Epithelial cell of prostate (primary cell): ENCODE measurements at regions not wholly inside any gene's neighbourhood (a gene's known extent, or its start where the extent isn't known, plus 50 kb on each side); places are given as distances from the start of the nearest gene placed in this dataset.
"Not testable (repeated sequence)": the region's sequence is repeated elsewhere in the genome, so short reads cannot be mapped to it uniquely, and the experiment has no call there.

Experiments used
- DNase-seq: peaks from one replicate; pipeline ENCODE4 v3.0.0-alpha.2; 2011; ENCODE audit warnings: low read depth, low spot score
- H3K27ac ChIP-seq: fragments of 450-650 bp; 2 replicates; pipeline ENCODE4 v1.5.1; 2017; ENCODE audit warnings: mild to moderate bottlenecking

DNA sequence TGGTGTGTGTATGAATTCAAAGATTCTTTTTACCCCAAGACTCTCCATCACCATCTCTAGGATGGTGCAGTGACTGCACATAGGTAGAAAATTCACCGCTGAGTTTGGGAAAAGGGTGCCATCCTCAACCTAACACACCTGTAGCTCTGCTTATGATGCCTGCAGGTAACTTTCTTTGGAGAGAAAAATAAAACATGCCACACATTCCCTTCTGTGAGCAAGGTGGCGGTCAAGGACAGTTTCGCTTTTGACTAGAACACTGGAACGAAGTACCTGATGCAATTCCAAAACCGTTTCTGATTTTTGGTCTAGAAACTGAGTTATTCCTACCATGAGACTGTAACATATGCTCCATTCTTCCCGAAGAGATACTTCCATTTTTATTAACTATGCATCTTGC, 205.6 kb downstream of the FGFR2 start:
- DNase-seq, result no peak
- no peak overlapping the region for H3K27ac ChIP-seq

DNA sequence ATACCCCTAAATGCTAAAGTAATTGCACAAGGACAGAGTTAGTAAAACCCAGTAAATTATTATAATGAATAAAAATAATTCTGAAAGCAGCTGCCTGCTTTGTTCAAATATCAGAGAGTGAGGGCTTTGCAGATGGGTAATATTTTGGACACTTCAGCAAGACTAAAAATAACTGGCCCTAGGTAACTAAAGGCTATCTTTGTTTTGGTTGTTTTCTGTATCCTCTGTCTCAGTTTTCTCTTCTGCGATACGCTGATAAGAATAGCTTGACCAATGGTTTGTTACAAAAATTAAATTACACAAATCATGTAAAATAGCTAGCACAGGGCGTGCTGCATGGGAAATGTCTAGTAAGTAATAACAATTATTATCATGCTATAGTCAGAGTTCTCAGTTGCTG, 204.7 kb downstream of the FGFR2 start:
- no peak for DNase-seq
- H3K27ac ChIP-seq, result no peak overlapping the region

DNA sequence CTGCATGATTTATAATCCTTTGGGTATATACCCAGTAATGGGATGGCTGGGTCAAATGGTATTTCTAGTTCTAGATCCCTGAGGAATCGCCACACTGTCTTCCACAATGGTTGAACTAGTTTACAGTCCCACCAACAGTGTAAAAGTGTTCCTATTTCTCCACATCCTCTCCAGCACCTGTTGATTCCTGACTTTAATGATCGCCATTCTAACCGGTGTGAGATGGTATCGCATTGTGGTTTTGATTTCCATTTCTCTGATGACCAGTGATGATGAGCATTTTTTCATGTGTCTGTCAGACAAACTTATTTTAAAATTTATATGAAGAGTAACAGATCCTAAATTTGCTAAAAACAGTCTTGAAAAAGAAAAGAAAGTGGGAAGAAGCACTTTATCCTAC, 197.7 kb downstream of the FGFR2 start:
- DNase-seq, H3K27ac ChIP-seq: not testable (repeated sequence)

DNA sequence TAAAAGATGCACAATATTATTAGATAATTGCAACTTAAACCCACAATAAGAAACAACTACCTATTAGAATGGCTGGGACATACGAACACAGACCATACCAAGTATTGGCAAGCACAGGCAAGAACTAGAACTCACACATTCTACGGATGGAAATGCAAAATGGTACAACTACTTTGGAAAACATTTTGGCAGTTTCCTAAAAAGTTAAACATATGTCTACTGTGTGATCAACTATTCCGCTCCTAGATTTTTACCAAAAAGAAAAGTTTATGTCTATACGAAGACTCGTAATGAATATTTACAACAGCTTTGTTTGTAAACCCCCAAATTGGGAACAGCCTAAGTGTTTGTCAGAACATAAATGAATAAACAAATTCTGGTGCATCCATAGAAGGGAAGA, 194.7 kb downstream of the FGFR2 start:
- no peak for DNase-seq
- no peak overlapping the region for H3K27ac ChIP-seq

DNA sequence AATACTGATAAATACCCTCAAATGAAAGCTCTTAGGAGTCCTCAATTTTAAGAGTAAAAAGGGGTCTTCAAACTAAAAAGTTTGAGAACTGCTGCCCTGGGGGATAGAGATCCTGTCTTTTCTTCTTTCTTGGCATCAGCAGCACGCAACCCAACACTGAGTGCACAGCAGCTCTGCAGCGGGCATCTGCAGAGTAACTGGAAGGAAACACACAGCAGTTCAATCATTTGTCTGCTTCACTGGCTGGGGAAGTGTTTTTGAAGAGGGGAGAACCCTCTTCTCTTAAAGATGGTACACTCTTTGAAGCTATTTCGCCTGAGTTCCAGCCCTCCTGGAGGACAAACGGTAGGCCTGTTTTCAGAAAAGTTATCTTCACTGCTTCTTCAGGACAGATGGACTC, 193.6 kb downstream of the FGFR2 start:
- no peak overlapping the region for H3K27ac ChIP-seq
- no peak for DNase-seq

DNA sequence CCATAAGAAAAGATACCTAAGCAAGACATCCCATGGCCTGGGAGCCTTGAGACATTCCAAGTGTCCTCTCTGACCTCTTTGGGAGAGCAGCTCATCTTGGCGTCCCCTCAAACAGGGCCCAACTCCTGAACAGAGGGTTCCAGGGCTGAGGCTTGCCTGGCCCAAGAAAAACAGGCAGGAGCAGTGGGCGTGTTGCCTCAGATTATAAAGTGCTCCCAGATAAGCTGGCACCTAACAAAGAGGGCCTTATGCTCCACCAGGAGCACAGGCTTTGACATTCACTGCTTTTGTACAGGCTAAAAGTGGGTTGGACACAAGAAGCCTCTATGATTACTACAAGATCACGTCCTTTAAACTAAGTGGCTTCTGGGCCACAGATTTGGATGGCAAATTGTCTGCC, 193.1 kb downstream of the FGFR2 start:
- no peak for DNase-seq
- H3K27ac ChIP-seq, result no peak overlapping the region

DNA sequence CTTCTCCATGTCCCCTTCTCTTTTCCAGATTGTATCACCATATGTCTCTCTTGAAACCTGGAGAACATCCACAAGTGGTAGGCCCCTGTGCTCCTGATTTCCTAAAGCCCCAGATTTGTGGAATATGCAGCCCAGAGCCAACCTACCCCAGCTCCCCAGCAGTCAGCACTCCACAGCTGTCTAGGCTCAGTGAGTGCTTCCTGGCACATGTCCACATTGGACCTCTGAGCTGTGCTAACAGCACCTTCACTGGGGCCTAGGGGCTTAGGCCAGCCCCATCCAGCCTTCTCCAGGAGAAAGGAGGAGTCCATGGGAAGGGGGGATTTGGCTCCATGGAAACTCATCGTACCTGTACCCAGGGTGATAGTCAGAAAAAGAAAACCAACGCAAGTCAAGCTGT, 192.7 kb downstream of the FGFR2 start:
- DNase-seq, result no peak
- H3K27ac ChIP-seq, result no peak overlapping the region

DNA sequence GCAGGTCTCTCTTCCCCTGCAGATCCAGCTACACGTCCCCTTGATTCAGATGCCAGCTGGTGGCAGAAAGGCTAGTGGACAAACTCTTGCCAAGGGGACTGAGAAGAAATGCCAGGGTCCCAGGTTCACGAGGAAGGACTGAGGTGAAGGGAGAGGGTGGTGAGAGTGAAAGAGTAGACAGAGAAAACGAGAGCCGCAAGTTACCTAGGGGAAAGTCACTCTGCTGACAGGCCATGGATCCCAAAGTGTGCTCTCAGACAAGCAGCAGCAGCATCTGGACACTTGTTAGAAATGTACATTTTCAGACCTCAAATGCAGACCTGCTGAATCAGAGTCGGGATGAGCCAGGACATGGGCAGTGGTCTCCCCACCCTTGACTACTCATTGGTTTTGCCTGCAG, 192.3 kb downstream of the FGFR2 start:
- DNase-seq, result no peak

DNA sequence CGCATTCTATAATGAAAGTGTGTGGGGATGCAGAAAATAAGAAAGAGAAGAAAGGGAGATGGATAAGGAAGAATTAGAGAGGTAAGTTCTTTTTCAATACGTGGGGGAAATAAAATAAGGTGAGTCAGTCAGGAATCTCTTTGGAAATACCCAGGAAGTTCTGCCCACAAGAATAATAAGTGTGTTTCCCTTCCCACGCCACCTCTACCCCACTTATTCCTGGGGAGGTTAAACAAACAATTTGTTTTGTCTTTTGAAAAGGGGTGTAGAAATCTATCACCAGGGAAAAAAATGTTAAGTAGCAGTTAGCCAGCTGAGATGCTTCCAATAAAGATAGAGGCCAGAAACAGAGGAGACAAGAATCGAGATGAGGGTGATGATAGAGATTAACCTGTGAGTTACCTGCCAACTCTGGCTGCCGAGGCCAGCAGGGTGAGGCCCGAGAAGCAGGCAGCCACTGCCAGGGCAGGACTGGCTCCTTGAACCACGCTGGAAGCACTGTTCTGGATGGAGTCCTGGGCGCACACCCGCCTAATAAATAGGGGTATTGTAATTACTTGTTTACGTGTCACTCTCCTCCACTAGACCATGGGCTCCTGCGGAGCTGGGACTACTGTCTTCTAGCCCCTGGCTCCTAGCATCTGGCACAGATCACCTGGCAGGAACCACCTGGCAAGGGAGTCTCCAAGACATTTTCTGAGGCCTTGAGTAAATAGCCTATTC, 191.3 kb downstream of the FGFR2 start:
- peak overlapping the region; percentile 46 for H3K27ac ChIP-seq
- peak; percentile 41 for DNase-seq

More for the DNA sequence above, 192.3 kb downstream of the FGFR2 start:
- no peak overlapping the region for H3K27ac ChIP-seq

DNA sequence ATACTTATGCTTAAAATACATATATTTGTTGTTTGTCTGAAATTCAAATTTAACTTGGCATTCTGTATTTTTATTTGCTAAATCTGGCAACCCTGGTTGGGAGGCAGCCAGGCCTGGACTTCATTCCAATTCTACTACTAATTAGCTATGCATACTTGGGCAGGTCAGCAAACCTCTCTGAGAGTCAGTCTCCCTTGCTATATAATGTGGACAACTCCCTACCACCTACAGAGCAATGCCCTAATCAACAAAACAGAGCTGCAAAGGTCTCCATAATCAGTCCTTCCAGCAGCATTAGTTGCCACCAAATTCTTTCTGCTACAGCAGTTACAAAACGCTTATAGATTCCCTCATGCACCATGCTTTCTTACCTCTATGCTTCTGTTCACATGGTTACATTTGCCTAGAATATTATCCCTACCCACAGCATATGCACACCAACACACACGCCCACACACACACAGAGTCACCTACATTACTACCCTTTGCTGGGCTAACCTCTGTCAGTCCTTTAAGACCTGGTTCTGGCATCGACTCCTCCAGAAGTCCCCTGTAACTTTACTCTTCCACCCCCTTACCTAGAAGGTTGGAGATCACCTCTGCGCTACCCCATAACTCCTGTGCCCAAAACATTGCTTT, 188.7 kb downstream of the FGFR2 start:
- DNase-seq, result no peak
- H3K27ac ChIP-seq, result no peak overlapping the region

DNA sequence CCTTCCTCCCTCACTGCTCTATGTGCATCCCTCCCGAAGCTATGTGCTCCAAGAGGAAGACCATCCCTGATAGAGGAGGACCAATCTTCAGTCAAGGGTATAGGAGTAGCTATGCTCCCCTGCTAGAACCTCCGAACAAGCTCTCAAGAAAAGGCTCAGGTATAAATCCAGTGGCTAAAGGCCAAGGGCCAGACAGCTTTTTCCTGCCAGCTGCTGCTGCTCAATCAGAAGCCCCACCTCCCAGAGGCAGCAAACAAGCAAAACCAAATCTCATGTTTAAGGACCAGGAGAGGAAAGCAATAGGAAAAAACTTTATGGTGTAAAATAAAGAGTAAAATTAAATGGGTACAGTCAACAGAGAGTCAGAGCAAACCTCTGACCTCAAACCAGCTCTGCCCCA, 187.2 kb downstream of the FGFR2 start:
- H3K27ac ChIP-seq, result no peak overlapping the region
- DNase-seq, result no peak

DNA sequence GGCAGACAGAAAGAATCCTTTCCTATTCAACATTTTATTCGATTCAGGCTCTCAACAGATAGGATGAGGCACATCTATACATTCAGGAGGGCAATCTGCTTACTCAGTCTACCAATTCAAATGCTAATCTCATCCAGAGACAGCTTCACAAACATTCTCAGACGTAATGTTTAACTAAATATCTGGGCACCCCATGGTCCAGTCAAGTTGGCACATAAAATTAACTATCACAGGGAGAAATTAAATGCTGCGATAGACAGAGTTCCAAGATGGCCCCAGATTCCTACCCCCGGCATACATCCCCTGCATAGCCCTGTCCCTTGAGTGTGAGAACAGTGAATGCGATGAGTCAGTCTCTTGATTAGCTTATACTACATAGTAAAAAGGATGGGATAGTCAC, 184.3 kb downstream of the FGFR2 start:
- DNase-seq, result no peak
- H3K27ac ChIP-seq, result no peak overlapping the region

DNA sequence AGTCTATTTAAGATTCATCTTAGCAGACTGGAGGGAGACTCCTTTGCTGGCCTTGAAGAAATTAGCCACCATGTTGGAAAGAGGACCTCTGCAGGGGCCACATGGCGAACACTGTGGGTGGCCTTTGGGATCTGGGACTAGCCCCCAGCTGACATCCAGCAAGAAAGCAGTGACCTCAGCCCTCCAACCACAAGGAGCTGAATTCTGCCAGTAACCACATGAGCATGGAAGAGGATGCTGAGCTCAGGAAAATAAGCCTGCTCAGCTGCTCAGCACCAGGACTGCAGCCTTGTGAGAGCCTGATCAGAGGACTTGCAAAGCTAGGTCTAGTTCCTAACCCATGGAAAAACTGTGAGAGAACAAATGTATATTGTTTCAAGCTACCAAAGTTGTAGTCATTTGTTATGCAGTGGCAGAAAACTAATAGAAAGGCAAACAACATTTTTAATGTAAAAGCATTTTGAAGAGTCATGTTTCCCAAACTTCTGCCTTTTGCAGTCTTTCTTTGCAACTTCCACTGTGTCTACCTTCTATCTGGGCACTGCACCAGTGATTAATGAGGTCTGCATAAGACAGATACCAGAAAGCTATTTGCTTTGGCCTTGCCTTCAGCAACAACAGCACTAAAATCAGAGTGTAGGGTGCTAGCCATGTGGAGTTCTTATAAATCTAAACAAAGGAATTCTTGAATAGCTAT, 183.7 kb downstream of the FGFR2 start:
- no peak for DNase-seq
- no peak overlapping the region for H3K27ac ChIP-seq

DNA sequence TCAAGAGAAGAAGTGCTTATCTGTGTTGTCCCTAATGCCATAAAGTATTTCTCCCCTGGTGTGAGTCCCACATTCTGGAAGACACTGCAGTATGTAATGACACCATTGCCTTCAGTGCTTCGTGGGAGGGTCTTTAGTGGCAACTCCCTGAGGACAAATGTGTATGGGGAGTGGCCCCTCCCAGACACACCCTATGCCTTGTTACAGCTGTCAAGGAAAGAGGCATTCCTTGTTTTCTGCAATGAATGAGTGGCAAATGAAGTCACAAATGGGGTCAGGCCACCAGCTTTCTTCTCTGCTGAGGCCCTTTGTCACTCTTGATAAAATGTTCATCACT, 183.2 kb downstream of the FGFR2 start:
- H3K27ac ChIP-seq, result no peak overlapping the region
- no peak for DNase-seq

DNA sequence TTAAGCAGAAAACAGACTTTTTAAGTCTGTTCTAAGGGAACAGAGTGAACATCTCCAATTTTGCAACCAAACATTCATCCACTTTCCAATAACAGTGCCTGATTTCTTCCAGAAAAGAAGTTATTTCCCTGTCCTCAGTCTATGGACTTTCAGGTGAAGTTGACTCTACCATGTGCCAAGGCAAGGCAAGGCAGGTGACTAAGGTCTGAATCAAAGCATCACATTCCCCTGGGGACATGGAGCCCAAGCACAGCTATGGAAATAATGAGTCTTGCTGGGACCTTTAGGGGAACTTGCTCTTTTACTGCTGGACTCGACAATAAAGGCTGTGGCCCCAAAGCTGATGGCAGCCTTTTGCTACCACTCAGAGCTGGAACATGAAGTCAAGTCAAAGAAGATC, 182.2 kb downstream of the FGFR2 start:
- DNase-seq, result no peak
- H3K27ac ChIP-seq, result no peak overlapping the region

DNA sequence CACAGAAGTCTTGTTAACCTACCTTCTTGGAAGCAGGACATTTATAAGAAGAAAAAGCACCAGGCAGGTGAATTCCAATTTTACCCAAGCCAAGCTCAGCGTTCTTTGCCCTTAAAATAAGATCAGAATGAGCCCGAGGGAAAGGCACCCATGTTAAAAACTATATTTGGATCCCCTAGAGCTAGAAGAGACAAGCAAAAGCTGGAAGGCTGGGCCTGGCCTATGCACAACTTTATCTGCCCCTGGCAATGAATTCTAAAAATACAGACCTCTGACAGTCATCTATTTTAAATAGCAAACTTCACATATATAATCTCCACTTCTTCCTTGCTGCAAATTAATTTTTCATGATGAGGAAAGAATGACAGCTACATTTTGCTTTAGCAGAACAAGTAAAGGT, 180.9 kb downstream of the FGFR2 start:
- peak overlapping the region; percentile 76 for H3K27ac ChIP-seq
- DNase-seq, result no peak

DNA sequence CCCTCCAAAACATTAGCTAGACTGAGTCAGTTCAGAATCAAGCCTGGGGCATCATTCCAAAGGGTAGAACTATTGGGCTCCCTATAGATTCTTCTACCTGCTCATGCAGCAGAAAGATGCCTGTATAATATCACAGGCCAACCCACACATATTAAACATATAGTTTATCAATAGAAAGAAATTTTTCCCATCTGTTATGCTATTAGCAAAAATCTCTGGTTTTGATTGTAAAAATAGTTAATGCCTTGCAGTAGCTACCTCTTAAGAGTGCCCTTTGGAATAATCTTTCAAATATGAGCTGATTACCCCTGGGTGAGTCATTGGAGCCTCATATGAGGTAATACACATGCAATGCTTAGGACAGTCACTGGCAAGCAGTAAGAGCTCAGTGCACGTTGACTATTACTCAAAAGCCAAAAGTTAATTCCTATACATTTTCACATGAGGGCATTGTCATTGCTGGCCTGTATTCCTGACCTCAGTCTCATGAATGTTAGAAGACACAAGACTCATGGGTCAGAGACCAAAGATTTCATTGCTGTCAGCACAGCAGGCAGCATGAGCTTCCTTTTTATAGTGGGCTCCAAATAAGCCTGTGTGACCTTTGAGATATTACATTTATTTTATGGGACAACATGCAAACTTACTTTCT, 180.0 kb downstream of the FGFR2 start:
- peak; percentile 59 for DNase-seq
- peak overlapping the region; percentile 76 for H3K27ac ChIP-seq

DNA sequence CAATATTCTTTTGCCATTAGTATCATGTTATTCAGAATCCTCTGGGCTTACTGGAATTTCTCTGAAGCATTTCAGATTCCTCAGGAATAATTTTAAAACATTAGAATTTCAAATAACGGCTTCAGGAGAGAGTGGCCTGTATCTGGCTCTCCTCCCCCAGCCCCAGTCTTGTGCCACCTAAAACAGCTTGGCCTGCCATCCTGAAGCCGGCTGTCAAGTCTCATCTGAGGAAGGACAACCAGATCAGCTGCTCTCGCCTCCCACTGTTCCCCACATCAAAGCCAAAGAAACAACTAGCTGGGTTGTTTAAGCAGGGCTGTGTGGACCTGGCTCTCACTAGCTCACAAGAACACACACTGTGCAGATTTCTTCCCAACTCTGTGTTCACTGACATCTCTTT, 178.2 kb downstream of the FGFR2 start:
- no peak for DNase-seq
- no peak overlapping the region for H3K27ac ChIP-seq

DNA sequence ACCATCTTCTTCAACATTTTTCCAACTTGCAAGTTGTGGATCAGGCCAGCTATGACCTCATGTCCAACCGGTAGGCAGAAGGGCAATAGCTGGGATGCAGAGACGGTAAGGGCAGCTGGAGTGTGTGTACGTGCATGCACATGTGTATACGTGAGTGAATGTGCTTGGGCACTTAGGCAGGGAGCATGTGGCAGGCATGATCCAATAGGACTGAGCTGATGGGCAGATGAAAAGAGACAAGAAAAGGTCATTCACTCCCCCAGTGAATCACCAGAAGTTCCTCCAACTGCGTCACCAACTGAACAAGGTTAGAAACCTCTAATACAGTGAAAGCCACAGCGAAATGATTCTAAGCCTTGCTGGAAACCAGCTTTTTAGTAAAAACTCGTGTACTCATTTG, 176.1 kb downstream of the FGFR2 start:
- no peak overlapping the region for H3K27ac ChIP-seq
- no peak for DNase-seq

DNA sequence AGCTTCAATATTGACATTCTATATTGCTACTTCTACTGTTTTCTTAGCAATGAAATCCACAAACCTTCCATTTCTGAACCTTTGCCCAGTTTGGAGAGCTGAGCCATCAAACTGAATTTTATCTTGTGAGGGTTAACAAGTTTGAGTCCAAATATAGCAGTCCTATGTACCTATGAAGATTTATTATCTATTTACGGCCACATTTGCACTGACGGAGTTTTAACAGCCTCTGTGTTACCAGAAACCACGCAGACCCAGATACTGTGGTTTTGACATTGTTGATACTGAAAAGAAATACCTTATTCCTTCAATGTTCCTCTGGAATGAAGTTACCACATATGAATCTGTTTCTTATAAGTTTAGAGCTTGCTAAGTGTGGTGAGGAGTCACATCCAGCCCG, 172.6 kb downstream of the FGFR2 start:
- DNase-seq, result no peak

DNA sequence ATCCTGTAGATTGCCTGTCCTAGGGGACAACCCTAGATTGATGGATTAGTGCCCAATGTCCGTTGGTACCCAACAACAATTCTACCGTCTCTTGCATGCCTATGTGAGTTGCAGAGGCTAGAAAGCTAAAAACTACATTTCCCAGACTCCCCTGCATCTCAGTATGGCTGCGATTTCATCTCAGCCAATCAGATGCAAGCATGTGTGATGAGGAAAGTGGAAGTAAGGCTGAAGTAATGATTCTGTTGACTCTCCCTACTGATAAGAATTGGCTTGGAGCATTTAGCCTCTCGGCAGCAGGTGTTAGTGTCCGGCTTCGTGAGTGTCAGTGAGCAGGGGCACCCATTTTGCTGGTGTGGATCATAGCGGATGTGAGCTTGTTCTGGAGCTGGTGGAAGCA, 171.9 kb downstream of the FGFR2 start:
- no peak for DNase-seq
- H3K27ac ChIP-seq, result no peak overlapping the region

More for the DNA sequence above, 172.6 kb downstream of the FGFR2 start:
- no peak overlapping the region for H3K27ac ChIP-seq
